ENCODE measurements at regions not wholly inside any gene's neighbourhood (a gene's known extent, or its start where the extent isn't known, plus 50 kb on each side); places are given as distances from the start of the nearest gene placed in this dataset.

GRCh38 chr5:145586661-145587307 lies 248.4 kb downstream of the PRELID2 start:
- TF ChIP-seq FOXP2 (optimal IDR thresholded peaks at IDR 0.05; ENCODE audit: borderline replicate concordance, extremely low read depth, extremely low read length, insufficient read depth) (no peak), POLR2AphosphoS5 (IDR thresholded peaks at IDR 0.05; ENCODE audit: low read depth, low read length) (no peak), SIN3A (IDR thresholded peaks at IDR 0.05; ENCODE audit: borderline replicate concordance, insufficient read depth, low read length) (no peak), TAF1 (IDR thresholded peaks at IDR 0.05; ENCODE audit: borderline replicate concordance, insufficient read depth, low read length) (no peak)
- TF ChIP-seq, protein P1, sequence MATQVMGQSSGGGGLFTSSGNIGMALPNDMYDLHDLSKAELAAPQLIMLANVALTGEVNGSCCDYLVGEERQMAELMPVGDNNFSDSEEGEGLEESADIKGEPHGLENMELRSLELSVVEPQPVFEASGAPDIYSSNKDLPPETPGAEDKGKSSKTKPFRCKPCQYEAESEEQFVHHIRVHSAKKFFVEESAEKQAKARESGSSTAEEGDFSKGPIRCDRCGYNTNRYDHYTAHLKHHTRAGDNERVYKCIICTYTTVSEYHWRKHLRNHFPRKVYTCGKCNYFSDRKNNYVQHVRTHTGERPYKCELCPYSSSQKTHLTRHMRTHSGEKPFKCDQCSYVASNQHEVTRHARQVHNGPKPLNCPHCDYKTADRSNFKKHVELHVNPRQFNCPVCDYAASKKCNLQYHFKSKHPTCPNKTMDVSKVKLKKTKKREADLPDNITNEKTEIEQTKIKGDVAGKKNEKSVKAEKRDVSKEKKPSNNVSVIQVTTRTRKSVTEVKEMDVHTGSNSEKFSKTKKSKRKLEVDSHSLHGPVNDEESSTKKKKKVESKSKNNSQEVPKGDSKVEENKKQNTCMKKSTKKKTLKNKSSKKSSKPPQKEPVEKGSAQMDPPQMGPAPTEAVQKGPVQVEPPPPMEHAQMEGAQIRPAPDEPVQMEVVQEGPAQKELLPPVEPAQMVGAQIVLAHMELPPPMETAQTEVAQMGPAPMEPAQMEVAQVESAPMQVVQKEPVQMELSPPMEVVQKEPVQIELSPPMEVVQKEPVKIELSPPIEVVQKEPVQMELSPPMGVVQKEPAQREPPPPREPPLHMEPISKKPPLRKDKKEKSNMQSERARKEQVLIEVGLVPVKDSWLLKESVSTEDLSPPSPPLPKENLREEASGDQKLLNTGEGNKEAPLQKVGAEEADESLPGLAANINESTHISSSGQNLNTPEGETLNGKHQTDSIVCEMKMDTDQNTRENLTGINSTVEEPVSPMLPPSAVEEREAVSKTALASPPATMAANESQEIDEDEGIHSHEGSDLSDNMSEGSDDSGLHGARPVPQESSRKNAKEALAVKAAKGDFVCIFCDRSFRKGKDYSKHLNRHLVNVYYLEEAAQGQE (IDR thresholded peaks at IDR 0.05; ENCODE audit: insufficient read depth in 1 of 2, low read depth in 2 of 2, low read length in 2 of 2): no peak

GRCh38 chr5:145585443-145586148 lies 249.5 kb downstream of the PRELID2 start:
- TF ChIP-seq POLR2AphosphoS5 (IDR thresholded peaks at IDR 0.05; ENCODE audit: low read depth, low read length): no peak
- TF ChIP-seq SIN3A (IDR thresholded peaks at IDR 0.05; ENCODE audit: borderline replicate concordance, insufficient read depth, low read length): no peak
- TF ChIP-seq, protein P1 (IDR thresholded peaks at IDR 0.05; ENCODE audit: insufficient read depth in 1 of 2, low read depth in 2 of 2, low read length in 2 of 2): no peak

GRCh38 chr5:145579301-145579700 lies 255.8 kb downstream of the PRELID2 start:
- TF ChIP-seq FOXP2 (optimal IDR thresholded peaks at IDR 0.05; ENCODE audit: borderline replicate concordance, extremely low read depth, extremely low read length, insufficient read depth) (no peak), POLR2AphosphoS5 (IDR thresholded peaks at IDR 0.05; ENCODE audit: low read depth, low read length) (no peak), SIN3A (IDR thresholded peaks at IDR 0.05; ENCODE audit: borderline replicate concordance, insufficient read depth, low read length) (no peak), TAF1 (IDR thresholded peaks at IDR 0.05; ENCODE audit: borderline replicate concordance, insufficient read depth, low read length) (no peak)
- TF ChIP-seq, protein P1 (IDR thresholded peaks at IDR 0.05; ENCODE audit: insufficient read depth in 1 of 2, low read depth in 2 of 2, low read length in 2 of 2): no peak

DNA sequence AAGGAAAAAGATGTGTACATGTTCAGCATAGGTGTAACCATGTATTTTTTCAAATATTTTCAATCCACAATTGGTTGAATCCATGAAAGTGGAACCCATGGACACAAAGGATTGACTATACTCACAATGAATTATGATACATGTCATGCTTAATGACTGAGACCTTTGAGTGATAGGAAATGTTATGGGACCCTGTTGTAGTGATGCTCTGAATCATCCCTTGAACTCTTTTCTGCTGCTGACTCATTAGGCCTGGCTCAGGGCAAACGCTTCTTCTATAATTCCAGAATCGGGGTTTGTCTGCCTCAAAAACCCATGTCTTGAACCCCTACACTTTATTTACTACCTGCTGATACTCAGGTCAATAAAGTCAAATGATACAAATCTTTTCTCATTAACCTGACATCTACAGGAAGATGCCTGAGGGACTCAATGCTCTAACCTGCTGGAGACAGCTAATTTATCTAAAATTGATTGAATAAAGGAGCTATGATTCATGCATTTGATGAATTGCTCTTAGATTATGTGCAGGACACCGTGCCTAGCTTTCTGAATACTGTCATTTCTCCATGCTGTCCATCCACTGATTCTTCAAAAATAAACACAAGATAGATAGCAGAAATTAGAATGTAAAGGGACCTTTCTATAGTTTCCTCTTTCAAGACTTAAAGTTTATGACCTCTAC lies 260.1 kb downstream of the PRELID2 start:
- no peak for TF ChIP-seq POLR2AphosphoS5 (IDR thresholded peaks at IDR 0.05; ENCODE audit: low read depth, low read length)
- no peak for TF ChIP-seq TAF1 (IDR thresholded peaks at IDR 0.05; ENCODE audit: borderline replicate concordance, insufficient read depth, low read length)
- no peak for TF ChIP-seq SIN3A (IDR thresholded peaks at IDR 0.05; ENCODE audit: borderline replicate concordance, insufficient read depth, low read length)
- TF ChIP-seq, protein P1 (IDR thresholded peaks at IDR 0.05; ENCODE audit: insufficient read depth in 1 of 2, low read depth in 2 of 2, low read length in 2 of 2): no peak
- no peak for TF ChIP-seq FOXP2 (optimal IDR thresholded peaks at IDR 0.05; ENCODE audit: borderline replicate concordance, extremely low read depth, extremely low read length, insufficient read depth)
